B cell (primary cell): ENCODE measurements at regions not wholly inside any gene's neighbourhood (a gene's known extent, or its start where the extent isn't known, plus 50 kb on each side); places are given as distances from the start of the nearest gene placed in this dataset.

ENCODE experiments used
- EZH2 ChIP-seq: IDR thresholded peaks from 2 replicates; pipeline ENCODE4 v1.6.1; 2012; ENCODE audit warnings: borderline replicate concordance, low read depth, mild to moderate bottlenecking, moderate library complexity, low read length; ENCODE audit not compliant: insufficient read depth, poor library complexity, severe bottlenecking
- TF ChIP-seq, protein P1 (sequence below): fragments of 200-600 bp; IDR thresholded peaks from one replicate; pipeline ENCODE4 v1.8.0; 2022; ENCODE audit warnings: antibody characterized with exemption, mild to moderate bottlenecking

DNA sequence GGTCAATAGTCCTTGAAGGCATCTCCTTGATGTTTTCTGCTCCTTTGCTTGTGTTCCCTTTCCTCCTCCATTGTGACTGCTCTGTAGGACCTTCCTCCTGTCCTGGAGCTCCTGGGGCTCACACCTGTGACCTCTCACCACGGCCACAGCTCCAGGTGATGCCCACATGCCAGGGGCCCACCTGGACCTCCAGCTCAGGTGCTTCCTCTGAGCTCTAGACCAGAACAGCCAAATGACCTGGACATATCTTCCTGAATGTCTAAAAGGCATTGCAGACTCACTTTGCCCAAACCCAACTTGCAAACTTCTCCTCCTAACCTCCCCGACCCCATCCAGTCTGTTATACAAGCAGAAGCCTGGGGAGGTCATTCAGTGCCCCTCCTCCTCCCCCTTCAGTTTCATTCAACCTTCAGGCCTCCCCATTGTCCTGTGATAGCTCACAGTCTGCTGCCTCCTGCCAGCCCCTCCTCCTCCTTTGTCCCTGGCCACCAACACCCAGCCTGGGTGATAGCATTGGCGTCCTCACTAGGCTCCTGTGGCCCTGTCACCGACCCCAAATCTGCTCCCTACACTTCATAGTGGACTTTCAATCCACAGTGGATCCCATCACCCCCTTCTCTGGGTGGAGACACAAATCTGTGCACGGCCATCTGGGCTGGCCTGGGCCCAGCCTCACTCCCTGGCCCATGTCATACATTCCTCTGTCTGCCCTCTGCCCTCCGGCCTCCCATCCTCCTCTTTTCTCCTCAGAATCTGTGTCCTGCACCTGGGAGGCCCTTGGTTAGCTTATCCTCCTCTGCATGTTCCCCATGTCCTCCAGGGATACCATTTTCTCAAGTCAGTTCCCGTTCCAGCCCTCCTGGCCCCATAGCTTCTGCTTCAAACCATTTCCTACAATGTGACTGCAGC lies 310.4 kb upstream of the HDAC4 start:
- TF ChIP-seq EZH2, result no peak
- TF ChIP-seq, protein P1, sequence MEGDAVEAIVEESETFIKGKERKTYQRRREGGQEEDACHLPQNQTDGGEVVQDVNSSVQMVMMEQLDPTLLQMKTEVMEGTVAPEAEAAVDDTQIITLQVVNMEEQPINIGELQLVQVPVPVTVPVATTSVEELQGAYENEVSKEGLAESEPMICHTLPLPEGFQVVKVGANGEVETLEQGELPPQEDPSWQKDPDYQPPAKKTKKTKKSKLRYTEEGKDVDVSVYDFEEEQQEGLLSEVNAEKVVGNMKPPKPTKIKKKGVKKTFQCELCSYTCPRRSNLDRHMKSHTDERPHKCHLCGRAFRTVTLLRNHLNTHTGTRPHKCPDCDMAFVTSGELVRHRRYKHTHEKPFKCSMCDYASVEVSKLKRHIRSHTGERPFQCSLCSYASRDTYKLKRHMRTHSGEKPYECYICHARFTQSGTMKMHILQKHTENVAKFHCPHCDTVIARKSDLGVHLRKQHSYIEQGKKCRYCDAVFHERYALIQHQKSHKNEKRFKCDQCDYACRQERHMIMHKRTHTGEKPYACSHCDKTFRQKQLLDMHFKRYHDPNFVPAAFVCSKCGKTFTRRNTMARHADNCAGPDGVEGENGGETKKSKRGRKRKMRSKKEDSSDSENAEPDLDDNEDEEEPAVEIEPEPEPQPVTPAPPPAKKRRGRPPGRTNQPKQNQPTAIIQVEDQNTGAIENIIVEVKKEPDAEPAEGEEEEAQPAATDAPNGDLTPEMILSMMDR, result no peak
